ENCODE measurements at regions not wholly inside any gene's neighbourhood (a gene's known extent, or its start where the extent isn't known, plus 50 kb on each side); places are given as distances from the start of the nearest gene placed in this dataset.

GRCh38 chr14:66421990-66422946, 63.9 kb upstream of the CCDC196 start:
- TF ChIP-seq CTCF (IDR thresholded peaks at IDR 0.05; ENCODE audit: insufficient read depth, low read length, poor library complexity, severe bottlenecking) (no peak), EZH2phosphoT487 (conservative IDR thresholded peaks at IDR 0.05; ENCODE audit: low read length) (no peak)

All from SU-DHL-6 (cell line).